ENCODE measurements at regions not wholly inside any gene's neighbourhood (a gene's known extent, or its start where the extent isn't known, plus 50 kb on each side); places are given as distances from the start of the nearest gene placed in this dataset.
"Not testable (repeated sequence)": the region's sequence is repeated elsewhere in the genome, so short reads cannot be mapped to it uniquely, and the experiment has no call there.

- H3K4me3 ChIP-seq (ENCODE audit: low read depth, low read length), result no peak overlapping the region
Observed at GRCh38 chr15:62404194-62404985, 239.3 kb upstream of the C2CD4B start.

GRCh38 chr15:62406305-62406891, 241.3 kb upstream of the C2CD4B start:
- H3K4me3 ChIP-seq (ENCODE audit: low read depth, low read length), result no peak overlapping the region

- no peak overlapping the region for H3K4me3 ChIP-seq (ENCODE audit: low read depth, low read length)
Observed at GRCh38 chr15:62407216-62407615, 242.1 kb upstream of the C2CD4B start.

GRCh38 chr15:62407962-62408361, 242.9 kb upstream of the C2CD4B start:
- no peak overlapping the region for H3K4me3 ChIP-seq (ENCODE audit: low read depth, low read length)

- H3K4me3 ChIP-seq (ENCODE audit: low read depth, low read length), result no peak overlapping the region
Observed at GRCh38 chr15:62409466-62409865, 244.4 kb upstream of the C2CD4B start.

GRCh38 chr15:62412686-62413085, 247.6 kb upstream of the C2CD4B start:
- H3K4me3 ChIP-seq (ENCODE audit: low read depth, low read length), result no peak overlapping the region

- no peak overlapping the region for H3K4me3 ChIP-seq (ENCODE audit: low read depth, low read length)
Observed at GRCh38 chr15:62413153-62413552, 248.1 kb upstream of the C2CD4B start.

- no peak overlapping the region for H3K4me3 ChIP-seq (ENCODE audit: low read depth, low read length)
Observed at GRCh38 chr15:62413786-62414185, 248.7 kb upstream of the C2CD4B start.

GRCh38 chr15:62415498-62415897, 250.4 kb upstream of the C2CD4B start:
- H3K4me3 ChIP-seq (ENCODE audit: low read depth, low read length), result no peak overlapping the region

- no peak overlapping the region for H3K4me3 ChIP-seq (ENCODE audit: low read depth, low read length)
Observed at GRCh38 chr15:62416526-62416925, 251.4 kb upstream of the C2CD4B start.

- H3K4me3 ChIP-seq (ENCODE audit: low read depth, low read length), result no peak overlapping the region
Observed at GRCh38 chr15:62417439-62417838, 252.4 kb upstream of the C2CD4B start.

GRCh38 chr15:62418496-62418895, 253.4 kb upstream of the C2CD4B start:
- H3K4me3 ChIP-seq (ENCODE audit: low read depth, low read length), result not testable (repeated sequence)

GRCh38 chr15:62419192-62419591, 254.1 kb upstream of the C2CD4B start:
- H3K4me3 ChIP-seq (ENCODE audit: low read depth, low read length), result no peak overlapping the region

GRCh38 chr15:62420371-62420770, 255.3 kb upstream of the C2CD4B start:
- not testable (repeated sequence) for H3K4me3 ChIP-seq (ENCODE audit: low read depth, low read length)

- no peak overlapping the region for H3K4me3 ChIP-seq (ENCODE audit: low read depth, low read length)
Observed at GRCh38 chr15:62421289-62421688, 256.2 kb upstream of the C2CD4B start.

- no peak overlapping the region for H3K4me3 ChIP-seq (ENCODE audit: low read depth, low read length)
Observed at GRCh38 chr15:62426387-62426956, 261.4 kb upstream of the C2CD4B start.

GRCh38 chr15:62428259-62428658, 263.2 kb upstream of the C2CD4B start:
- no peak overlapping the region for H3K4me3 ChIP-seq (ENCODE audit: low read depth, low read length)

- H3K4me3 ChIP-seq (ENCODE audit: low read depth, low read length), result no peak overlapping the region
Observed at GRCh38 chr15:62428851-62429598, 263.9 kb upstream of the C2CD4B start.

GRCh38 chr15:62430056-62430455, 265.0 kb upstream of the C2CD4B start:
- no peak overlapping the region for H3K4me3 ChIP-seq (ENCODE audit: low read depth, low read length)

GRCh38 chr15:62430552-62430951, 265.5 kb upstream of the C2CD4B start:
- H3K4me3 ChIP-seq (ENCODE audit: low read depth, low read length), result no peak overlapping the region

- H3K4me3 ChIP-seq (ENCODE audit: low read depth, low read length), result no peak overlapping the region
Observed at GRCh38 chr15:62431008-62431797, 266.1 kb upstream of the C2CD4B start.
